Thyroid gland (tissue), 4 donors: ENCODE measurements at regions not wholly inside any gene's neighbourhood (a gene's known extent, or its start where the extent isn't known, plus 50 kb on each side); places are given as distances from the start of the nearest gene placed in this dataset.
"Not testable (repeated sequence)": the region's sequence is repeated elsewhere in the genome, so short reads cannot be mapped to it uniquely, and the experiment has no call there.

Experiments used
- DNase-seq, 2 donors: peaks; one replicate each; pipeline ENCODE4 v3.0.0-alpha.2; 2019
- H3K27ac ChIP-seq, 3 donors: fragments of 200-600 bp; sonication (generic); 1 replicate in 2 of 3; 2 replicates in 1 of 3; pipeline ENCODE4 v1.5.1; 2016 to 2019; ENCODE audit warnings: mild to moderate bottlenecking in 1 of 3, moderate library complexity in 1 of 3
- H3K27me3 ChIP-seq: fragments of 200-600 bp; sonication (generic); one replicate; pipeline ENCODE4 v1.5.1; 2019
- H3K36me3 ChIP-seq, 2 donors: fragments of 200-600 bp; sonication (generic); one replicate each; pipeline ENCODE4 v1.5.1; 2016 to 2019
- H3K4me1 ChIP-seq, 2 donors: fragments of 200-600 bp; sonication (generic); one replicate each; pipeline ENCODE4 v1.5.1; 2017 to 2019
- H3K4me3 ChIP-seq, 3 donors: fragments of 200-600 bp; sonication (generic); replicated peaks in 1 of 3; 1 replicate in 2 of 3; 2 replicates in 1 of 3; pipeline ENCODE4 v1.5.1; 2016; ENCODE audit warnings: mild to moderate bottlenecking in 1 of 3
- H3K9me3 ChIP-seq: fragments of 200-600 bp; sonication (generic); one replicate; pipeline ENCODE4 v1.5.1; 2017
- CTCF ChIP-seq, 6 experiments: fragments of 200-600 bp in 3 of 6; fragments of 450-650 bp in 3 of 6; sonication (generic) in 3 of 6; IDR thresholded peaks; one replicate each; pipeline ENCODE4 v1.5.1; 2016 to 2019; ENCODE audit warnings: antibody characterized with exemption in 6 of 6, mild to moderate bottlenecking in 2 of 6, inconsistent platforms in 1 of 6, moderate library complexity in 1 of 6
- POLR2A ChIP-seq, 2 donors: fragments of 450-650 bp; IDR thresholded peaks; one replicate each; pipeline ENCODE4 v1.6.1; 2017; ENCODE audit warnings: antibody characterized with exemption in 2 of 2, mild to moderate bottlenecking in 2 of 2, moderate library complexity in 1 of 2
- WGBS, 2 donors: methylation state at CpG; one replicate each; pipeline ENCODE4 v1.1.5; 2017; 5-methylcytosine and 5-hydroxymethylcytosine counted together
- intact Hi-C: fragments of 100-400 bp; cut with DNase I; formaldehyde crosslinking; loops from one replicate; pipeline ENCODE4 v1.15.1; 2023

- Histone ChIP-seq H3K27ac (no peak overlapping the region), H3K27me3 (no peaks in the 10 kb centered on the region), H3K36me3 (no peaks in the 10 kb centered on the region), H3K4me3 (no peak overlapping the region), H3K4me1 (no peaks in the 10 kb centered on the region), H3K9me3 (no peaks in the 10 kb centered on the region)
- intact Hi-C loops, result no loop called here
- TF ChIP-seq CTCF (IDR thresholded peaks at IDR 0.05) (no peak), POLR2A (IDR thresholded peaks at IDR 0.05) (no peak)
- 21 to 39% methylated on average over 1 of the region's 1 CpG for WGBS, 2 donors
- DNase-seq, result no peak
Observed at GRCh38 chr9:81424431-81424830, 264.9 kb downstream of the TLE1 start.

GRCh38 chr9:81423589-81424326 lies 265.6 kb downstream of the TLE1 start:
- Histone ChIP-seq H3K27me3 (no peaks in the 10 kb centered on the region), H3K27ac (no peak overlapping the region), H3K9me3 (no peaks in the 10 kb centered on the region), H3K4me3 (no peak overlapping the region), H3K4me1 (no peaks in the 10 kb centered on the region), H3K36me3 (no peaks in the 10 kb centered on the region)
- TF ChIP-seq POLR2A (IDR thresholded peaks at IDR 0.05) (no peak), CTCF (IDR thresholded peaks at IDR 0.05) (no peak)
- intact Hi-C loops, result no loop called here
- DNase-seq, result no peak

- 78 to 83% methylated on average over 3 of the region's 3 CpGs for WGBS, 2 donors
- intact Hi-C loops, H3K27me3 ChIP-seq, H3K4me3 ChIP-seq, DNase-seq, H3K27ac ChIP-seq, H3K36me3 ChIP-seq, H3K9me3 ChIP-seq: not testable (repeated sequence)
- peaks cover 10 to 18% of the 10 kb centered on the region in 2 donors for H3K4me1 ChIP-seq
Observed at GRCh38 chr9:81421090-81421489, 268.3 kb downstream of the TLE1 start.

GRCh38 chr9:81420024-81420423 lies 269.3 kb downstream of the TLE1 start:
- Histone ChIP-seq H3K4me1 (peaks cover 10 to 18% of the 10 kb centered on the region in 2 donors), H3K9me3 (no peaks in the 10 kb centered on the region), H3K4me3 (no peak overlapping the region), H3K36me3 (no peaks in the 10 kb centered on the region), H3K27ac (no peak overlapping the region), H3K27me3 (no peaks in the 10 kb centered on the region)
- no peak for TF ChIP-seq CTCF (IDR thresholded peaks at IDR 0.05)
- no peak for TF ChIP-seq POLR2A (IDR thresholded peaks at IDR 0.05)
- no peak for DNase-seq
- intact Hi-C loops, result no loop called here
- WGBS, 2 donors, result 96 to 100% methylated on average over 1 of the region's 1 CpG

- no peaks in the 10 kb centered on the region for H3K36me3 ChIP-seq
- no peak for DNase-seq
- H3K27ac ChIP-seq, result no peak overlapping the region
- TF ChIP-seq POLR2A (IDR thresholded peaks at IDR 0.05), result no peak
- TF ChIP-seq CTCF (IDR thresholded peaks at IDR 0.05), result no peak
- peaks cover 10 to 18% of the 10 kb centered on the region in 2 donors for H3K4me1 ChIP-seq
- no peaks in the 10 kb centered on the region for H3K27me3 ChIP-seq
- no peak overlapping the region for H3K4me3 ChIP-seq
- intact Hi-C loops, result no loop called here
- no peaks in the 10 kb centered on the region for H3K9me3 ChIP-seq
Observed at GRCh38 chr9:81417941-81418340, 271.4 kb downstream of the TLE1 start.
